Neural crest cell (in vitro differentiated cells): ENCODE measurements at regions not wholly inside any gene's neighbourhood (a gene's known extent, or its start where the extent isn't known, plus 50 kb on each side); places are given as distances from the start of the nearest gene placed in this dataset.

Experiments
- DNase-seq: peaks from one replicate; pipeline ENCODE4 v3.0.0; 2021; ENCODE audit warnings: low read depth, mixed read lengths, low spot score
- H3K27ac Mint-ChIP-seq: one replicate; pipeline ENCODE4 v1.8.0; 2021; ENCODE audit warnings: mild to moderate bottlenecking, mixed read lengths; ENCODE audit not compliant: unreplicated experiment
- H3K27me3 Mint-ChIP-seq: 2 replicates; pipeline ENCODE4 v1.8.0; 2021; ENCODE audit warnings: low read depth, mild to moderate bottlenecking, mixed read lengths
- H3K36me3 Mint-ChIP-seq: 2 replicates; pipeline ENCODE4 v1.8.0; 2021; ENCODE audit warnings: low read depth, mild to moderate bottlenecking, mixed read lengths
- H3K4me1 Mint-ChIP-seq: 2 replicates; pipeline ENCODE4 v1.8.0; 2021; ENCODE audit warnings: mixed read lengths
- H3K4me3 Mint-ChIP-seq: one replicate; pipeline ENCODE4 v1.8.0; 2021; ENCODE audit warnings: mild to moderate bottlenecking, mixed read lengths
- H3K9me3 Mint-ChIP-seq: 2 replicates; pipeline ENCODE4 v1.8.0; 2021; ENCODE audit warnings: mixed read lengths
- TF ChIP-seq, protein P1 (sequence below): fragments of 200-600 bp; sonication (generic); conservative IDR thresholded peaks from 2 replicates; pipeline ENCODE4 v1.5.0; 2021; ENCODE audit warnings: antibody characterized with exemption, mild to moderate bottlenecking

GRCh38 chr10:52424341-52424740, 110.3 kb downstream of the DKK1 start:
- no peak overlapping the region for H3K27ac Mint-ChIP-seq
- DNase-seq, result no peak
- H3K27me3 Mint-ChIP-seq, result no peaks in the 10 kb centered on the region
- no peaks in the 10 kb centered on the region for H3K4me1 Mint-ChIP-seq
- TF ChIP-seq, protein P1, sequence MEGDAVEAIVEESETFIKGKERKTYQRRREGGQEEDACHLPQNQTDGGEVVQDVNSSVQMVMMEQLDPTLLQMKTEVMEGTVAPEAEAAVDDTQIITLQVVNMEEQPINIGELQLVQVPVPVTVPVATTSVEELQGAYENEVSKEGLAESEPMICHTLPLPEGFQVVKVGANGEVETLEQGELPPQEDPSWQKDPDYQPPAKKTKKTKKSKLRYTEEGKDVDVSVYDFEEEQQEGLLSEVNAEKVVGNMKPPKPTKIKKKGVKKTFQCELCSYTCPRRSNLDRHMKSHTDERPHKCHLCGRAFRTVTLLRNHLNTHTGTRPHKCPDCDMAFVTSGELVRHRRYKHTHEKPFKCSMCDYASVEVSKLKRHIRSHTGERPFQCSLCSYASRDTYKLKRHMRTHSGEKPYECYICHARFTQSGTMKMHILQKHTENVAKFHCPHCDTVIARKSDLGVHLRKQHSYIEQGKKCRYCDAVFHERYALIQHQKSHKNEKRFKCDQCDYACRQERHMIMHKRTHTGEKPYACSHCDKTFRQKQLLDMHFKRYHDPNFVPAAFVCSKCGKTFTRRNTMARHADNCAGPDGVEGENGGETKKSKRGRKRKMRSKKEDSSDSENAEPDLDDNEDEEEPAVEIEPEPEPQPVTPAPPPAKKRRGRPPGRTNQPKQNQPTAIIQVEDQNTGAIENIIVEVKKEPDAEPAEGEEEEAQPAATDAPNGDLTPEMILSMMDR, result no peak
- H3K4me3 Mint-ChIP-seq, result no peak overlapping the region
- no peaks in the 10 kb centered on the region for H3K9me3 Mint-ChIP-seq
- no peaks in the 10 kb centered on the region for H3K36me3 Mint-ChIP-seq

DNA sequence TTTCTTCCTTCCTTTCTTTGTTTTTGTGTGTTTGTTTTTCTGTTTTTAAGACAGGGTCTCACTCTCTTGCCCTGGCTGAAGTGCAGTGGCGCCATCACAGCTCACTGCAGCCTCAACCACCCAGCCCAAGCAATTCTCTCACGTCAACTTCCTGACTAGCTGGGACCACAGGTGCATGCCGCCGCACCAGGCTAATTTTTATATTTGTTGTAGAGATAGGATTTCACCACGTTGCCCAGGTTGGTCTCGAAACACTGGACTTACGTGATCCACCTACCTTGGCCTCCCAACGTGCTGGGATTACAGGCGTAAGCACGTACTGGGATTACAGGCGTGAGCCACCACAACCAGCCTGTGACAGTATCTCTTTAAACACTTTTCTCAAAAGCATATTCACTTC, 120.7 kb downstream of the DKK1 start:
- no peak overlapping the region for H3K4me3 Mint-ChIP-seq
- no peak for DNase-seq
- TF ChIP-seq, protein P1, result no peak
- H3K27me3 Mint-ChIP-seq, result no peaks in the 10 kb centered on the region
- no peaks in the 10 kb centered on the region for H3K9me3 Mint-ChIP-seq
- no peaks in the 10 kb centered on the region for H3K36me3 Mint-ChIP-seq
- no peaks in the 10 kb centered on the region for H3K4me1 Mint-ChIP-seq
- H3K27ac Mint-ChIP-seq, result no peak overlapping the region

DNA sequence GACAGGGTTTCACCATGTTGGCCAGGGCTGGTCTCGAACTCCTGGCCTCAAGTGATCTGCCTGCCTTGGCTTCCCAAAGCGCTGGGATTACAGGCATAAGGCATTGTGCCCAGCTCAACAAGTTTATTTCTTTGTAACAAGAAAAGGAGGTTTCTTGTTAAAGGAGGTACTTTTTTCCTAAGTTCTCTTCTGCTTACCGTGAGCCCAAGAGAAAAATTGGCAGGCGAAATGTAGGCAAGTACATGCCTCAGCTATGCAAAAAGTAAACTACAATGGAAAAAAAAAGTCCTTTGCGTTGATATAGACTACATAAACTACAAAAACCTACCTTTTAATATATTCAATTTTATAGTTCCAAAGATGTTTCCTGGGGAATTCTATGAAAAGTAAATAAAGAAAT, 122.6 kb downstream of the DKK1 start:
- H3K4me1 Mint-ChIP-seq, result no peaks in the 10 kb centered on the region

DNA sequence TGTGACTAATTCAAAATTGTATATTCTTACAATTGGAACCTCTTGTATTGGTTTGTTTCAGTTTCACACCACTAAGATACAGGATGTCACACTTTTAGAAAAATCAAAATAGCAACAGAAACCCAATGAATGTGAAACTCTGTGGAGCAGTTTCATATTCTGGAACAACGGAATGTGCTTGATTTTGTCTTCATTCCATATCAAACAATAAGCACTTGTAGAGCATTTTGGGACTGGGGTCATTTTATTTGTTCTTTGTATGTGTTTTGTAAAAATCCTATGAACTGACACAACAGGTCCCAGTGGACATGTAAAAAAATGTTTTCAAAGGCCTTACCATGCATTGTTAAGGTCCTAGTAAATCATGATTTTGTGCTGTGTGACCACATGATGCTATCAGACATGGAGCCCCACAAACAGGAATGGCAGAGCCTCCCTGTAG, 123.1 kb downstream of the DKK1 start:
- Mint-ChIP-seq H3K4me1 (no peaks in the 10 kb centered on the region), H3K27me3 (no peaks in the 10 kb centered on the region), H3K27ac (no peak overlapping the region), H3K4me3 (no peak overlapping the region), H3K9me3 (no peaks in the 10 kb centered on the region), H3K36me3 (no peaks in the 10 kb centered on the region)
- TF ChIP-seq, protein P1, result no peak
- no peak for DNase-seq

More for the DNA sequence above, 122.6 kb downstream of the DKK1 start:
- Mint-ChIP-seq H3K27me3 (no peaks in the 10 kb centered on the region), H3K9me3 (no peaks in the 10 kb centered on the region), H3K36me3 (no peaks in the 10 kb centered on the region), H3K27ac (no peak overlapping the region), H3K4me3 (no peak overlapping the region)
- TF ChIP-seq, protein P1, result no peak
- no peak for DNase-seq

DNA sequence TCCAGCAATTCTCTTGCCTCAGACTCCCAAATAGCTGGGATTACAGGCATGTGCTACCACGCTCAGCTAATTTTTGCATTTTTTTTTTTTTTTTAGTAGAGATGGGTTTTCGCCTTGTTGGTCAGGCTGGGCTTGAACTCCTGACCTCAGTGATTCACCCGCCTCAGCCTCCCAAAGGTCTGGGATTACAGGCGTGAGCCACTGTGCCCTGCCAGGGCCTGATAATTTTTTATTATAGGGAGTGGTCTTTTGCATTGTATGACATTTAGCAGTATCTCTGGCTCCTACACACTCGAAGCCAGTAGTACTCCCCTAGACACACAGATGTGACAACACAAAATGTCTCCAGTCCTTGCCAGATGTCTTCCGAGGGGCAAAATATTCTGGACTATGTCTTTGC, 124.0 kb downstream of the DKK1 start:
- DNase-seq, result no peak
- peaks cover 1% of the 10 kb centered on the region for H3K4me1 Mint-ChIP-seq
- TF ChIP-seq, protein P1, result no peak
- no peak overlapping the region for H3K27ac Mint-ChIP-seq
- no peaks in the 10 kb centered on the region for H3K27me3 Mint-ChIP-seq
- no peaks in the 10 kb centered on the region for H3K36me3 Mint-ChIP-seq
- H3K4me3 Mint-ChIP-seq, result no peak overlapping the region
- H3K9me3 Mint-ChIP-seq, result no peaks in the 10 kb centered on the region
